G401.6 (cell line): ENCODE measurements at regions not wholly inside any gene's neighbourhood (a gene's known extent, or its start where the extent isn't known, plus 50 kb on each side); places are given as distances from the start of the nearest gene placed in this dataset.
"Not testable (repeated sequence)": the region's sequence is repeated elsewhere in the genome, so short reads cannot be mapped to it uniquely, and the experiment has no call there.

ENCODE experiments used
- FAIRE-seq: peaks from 2 replicates; lab custom pipeline; 2012; peaks lifted over from hg19 to GRCh38; lab: Jason Lieb, UNC

DNA sequence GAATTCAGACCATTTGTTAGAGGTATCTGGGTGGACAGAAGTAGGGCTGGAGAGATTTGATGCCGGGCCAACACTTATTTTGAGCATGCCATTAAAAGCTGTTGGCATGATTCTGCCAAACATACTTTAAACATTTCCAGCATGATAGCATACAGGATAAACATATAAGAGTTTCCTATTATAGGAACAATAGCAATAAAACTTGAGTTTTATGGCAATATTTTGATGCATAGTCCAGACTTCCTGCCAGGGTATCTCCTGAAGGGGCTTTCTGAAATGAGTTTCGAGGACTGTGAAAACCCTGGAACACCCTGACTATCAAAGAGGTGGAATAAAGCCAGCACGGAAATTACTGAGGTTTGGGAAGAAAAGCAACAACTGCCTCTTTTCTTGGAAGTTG lies 1398.0 kb upstream of the NXPH2 start:
- no peak for FAIRE-seq

DNA sequence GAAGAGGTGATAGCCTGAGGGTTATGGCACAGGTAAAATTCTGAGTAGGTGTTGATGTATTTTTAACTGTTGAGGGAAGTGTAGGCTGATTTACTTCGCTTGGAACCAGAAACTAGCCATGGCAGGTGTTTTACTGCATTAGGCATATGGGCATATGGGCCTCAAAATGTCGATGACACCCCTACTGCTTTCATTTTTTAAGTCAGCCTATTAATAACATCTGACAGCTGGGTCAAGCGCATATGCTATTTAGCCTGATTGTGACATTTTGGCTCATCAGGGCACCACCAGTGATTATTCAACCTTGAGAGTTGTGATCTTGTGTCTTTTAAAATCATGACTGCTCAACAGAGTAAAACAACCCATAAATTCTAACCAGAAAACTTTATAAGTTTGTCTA lies 1396.9 kb upstream of the NXPH2 start:
- FAIRE-seq: no peak

DNA sequence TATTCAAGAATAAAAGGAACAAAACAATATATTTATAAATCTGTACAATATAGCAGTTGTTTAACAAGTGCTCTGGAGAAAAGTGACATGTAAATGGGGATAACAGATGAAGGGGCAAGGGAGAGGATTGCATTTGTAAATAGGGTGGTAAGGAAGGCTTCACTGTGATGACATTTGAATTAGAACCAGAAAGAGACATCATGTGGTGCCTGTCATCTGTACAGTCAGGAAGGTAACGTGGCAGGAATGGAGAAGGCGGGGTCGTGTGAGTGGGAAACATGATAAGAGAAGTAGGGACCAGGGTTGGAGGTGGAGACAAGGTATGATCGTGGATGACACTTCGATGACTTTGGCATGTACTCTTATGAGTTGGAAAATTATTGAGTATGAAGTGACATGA lies 1393.6 kb upstream of the NXPH2 start:
- FAIRE-seq: no peak

DNA sequence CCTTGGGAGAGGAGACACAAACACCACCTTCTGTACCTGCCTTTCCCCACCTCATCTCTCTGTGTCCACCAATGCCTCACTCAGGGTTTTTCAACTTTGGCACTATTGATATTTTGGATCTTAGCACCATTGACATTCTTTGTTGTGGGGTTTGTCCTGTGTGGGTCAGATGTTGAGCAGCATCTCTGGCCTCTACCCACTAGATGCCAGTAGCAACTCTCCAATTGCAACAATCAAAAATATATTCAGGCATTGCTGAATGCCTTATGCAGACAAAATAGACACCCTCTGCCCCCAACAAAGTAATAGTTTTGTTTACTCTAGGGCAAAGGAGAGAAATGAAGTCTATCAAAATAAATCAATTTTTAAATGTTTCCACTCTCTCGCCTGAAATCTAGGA lies 1384.3 kb upstream of the NXPH2 start:
- no peak for FAIRE-seq

- no peak for FAIRE-seq
These were observed 1378.1 kb upstream of the NXPH2 start for GRCh38 chr2:140158259-140158658.

DNA sequence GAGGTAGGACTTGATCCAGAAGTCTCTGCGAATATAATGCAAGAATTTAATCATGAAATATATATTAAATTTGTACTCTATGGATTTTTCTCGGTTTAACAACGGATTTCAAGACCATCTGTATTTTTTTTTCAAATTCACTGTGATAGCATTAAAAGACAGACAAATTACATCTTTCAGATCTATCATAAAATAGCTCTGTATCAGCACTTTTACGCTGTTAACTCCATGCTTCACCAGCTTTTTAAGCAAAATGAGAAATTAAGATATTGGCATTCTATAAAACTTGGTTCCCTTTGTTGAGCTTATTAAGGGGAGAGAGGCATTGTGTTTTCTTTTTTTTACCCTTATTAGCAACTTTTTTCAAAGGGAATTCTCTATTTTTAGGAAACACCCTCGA lies 1377.6 kb upstream of the NXPH2 start:
- no peak for FAIRE-seq

GRCh38 chr2:140154706-140155105 lies 1374.5 kb upstream of the NXPH2 start:
- FAIRE-seq: no peak

DNA sequence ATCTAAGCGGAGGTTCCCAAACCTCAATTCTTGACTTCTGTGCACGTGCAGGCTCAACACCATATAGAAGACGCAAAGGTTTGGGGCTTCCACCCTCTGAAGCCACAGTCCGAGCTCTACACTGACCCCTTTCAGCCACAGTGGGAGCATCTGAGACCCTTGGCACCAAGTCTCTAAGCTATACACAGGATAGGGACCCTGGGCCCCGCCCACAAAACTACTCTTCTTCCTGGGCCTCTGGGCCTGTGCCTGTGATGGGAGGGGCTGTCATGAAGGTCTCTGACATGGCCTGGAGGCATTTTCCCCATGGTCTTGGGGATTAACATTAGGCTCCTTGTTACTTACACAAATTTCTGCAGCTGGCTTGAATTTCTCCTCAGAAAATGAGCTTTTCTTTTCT lies 1374.1 kb upstream of the NXPH2 start:
- no peak for FAIRE-seq

GRCh38 chr2:140144611-140145010 lies 1364.4 kb upstream of the NXPH2 start:
- FAIRE-seq: no peak

DNA sequence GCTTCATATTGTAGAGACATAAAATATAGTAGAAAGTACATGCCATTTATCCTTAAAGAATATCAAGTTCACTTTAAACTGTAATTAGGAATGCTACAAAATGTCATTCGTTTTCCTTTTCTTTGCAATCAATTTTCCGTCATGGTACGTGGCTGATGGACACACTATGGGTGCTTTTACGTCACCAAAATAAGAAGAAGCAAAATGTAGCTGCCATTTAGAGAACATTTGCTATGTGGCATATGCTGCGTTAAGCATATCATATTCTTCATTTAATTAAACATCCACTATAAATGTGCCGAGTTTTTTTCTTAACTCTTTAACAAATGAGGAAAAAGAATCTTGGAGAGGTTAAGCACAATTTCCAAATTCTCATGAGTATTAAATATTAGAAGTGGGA lies 1358.5 kb upstream of the NXPH2 start:
- FAIRE-seq: no peak

- no peak for FAIRE-seq
These were observed 1356.7 kb upstream of the NXPH2 start for GRCh38 chr2:140136861-140137260.

- no peak for FAIRE-seq
These were observed 1356.2 kb upstream of the NXPH2 start for GRCh38 chr2:140136366-140136765.

- FAIRE-seq: no peak
These were observed 1348.7 kb upstream of the NXPH2 start for GRCh38 chr2:140128909-140129308.

- FAIRE-seq: no peak
These were observed 1341.8 kb upstream of the NXPH2 start for GRCh38 chr2:140122001-140122400.

GRCh38 chr2:140117386-140117785 lies 1337.2 kb upstream of the NXPH2 start:
- no peak for FAIRE-seq

DNA sequence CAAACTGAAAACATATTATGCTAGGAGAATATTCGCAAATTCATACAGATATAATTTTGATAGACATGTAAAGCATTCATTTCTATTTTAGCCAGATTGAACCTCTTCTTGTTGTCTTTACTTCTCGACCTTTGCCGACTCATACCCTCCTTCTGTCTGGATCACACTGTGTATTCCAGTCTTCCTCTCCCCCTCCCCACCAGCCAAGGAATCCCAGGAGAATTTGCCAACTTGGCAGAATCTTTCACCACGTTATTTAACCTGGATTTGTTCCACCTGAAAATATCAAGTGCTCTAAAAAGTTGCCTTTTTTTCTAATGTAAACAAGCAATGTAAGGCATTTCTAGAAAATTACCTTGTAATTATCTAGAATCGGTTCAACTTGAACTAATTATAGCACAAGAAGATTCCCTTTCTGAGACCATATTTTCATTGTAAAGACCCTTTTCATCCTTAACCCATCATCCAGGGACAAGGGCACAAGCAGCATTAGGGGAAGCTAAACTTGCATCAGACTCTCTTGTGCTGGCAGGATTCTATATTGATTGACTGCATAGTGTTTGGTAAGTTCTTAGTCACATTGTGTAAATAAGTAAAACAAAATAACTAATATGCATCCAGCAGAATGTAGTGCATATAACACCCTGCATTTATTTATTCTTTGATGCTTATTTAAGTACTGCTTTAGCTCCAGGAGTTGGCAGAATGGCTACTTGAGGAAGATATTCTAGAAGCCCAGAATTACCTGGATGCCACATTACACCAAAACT lies 1328.7 kb upstream of the NXPH2 start:
- no peak for FAIRE-seq

GRCh38 chr2:140091926-140092325 lies 1311.7 kb upstream of the NXPH2 start:
- FAIRE-seq: no peak

DNA sequence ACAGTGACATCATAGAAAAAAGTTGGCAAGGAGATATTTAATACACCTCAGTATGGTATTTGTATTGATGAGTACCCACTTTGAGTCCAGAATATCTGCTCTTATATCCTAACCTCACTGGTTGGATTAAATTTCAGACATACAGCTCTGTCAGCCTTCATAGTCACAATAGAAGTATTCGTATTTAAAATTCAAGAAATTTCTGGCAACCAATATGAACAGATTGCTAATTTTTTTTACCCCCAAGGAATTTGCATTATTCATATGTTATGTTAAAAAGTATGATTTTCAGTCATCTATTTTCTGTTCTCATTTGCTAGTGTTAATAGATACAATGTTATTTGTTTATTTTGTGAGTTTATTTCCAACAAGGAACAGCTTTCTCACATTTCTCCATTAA lies 1306.8 kb upstream of the NXPH2 start:
- FAIRE-seq: no peak

- no peak for FAIRE-seq
These were observed 1305.5 kb upstream of the NXPH2 start for GRCh38 chr2:140085674-140086073.

- FAIRE-seq: no peak
These were observed 1298.8 kb upstream of the NXPH2 start for GRCh38 chr2:140079038-140079437.

GRCh38 chr2:140076164-140076563 lies 1296.0 kb upstream of the NXPH2 start:
- FAIRE-seq: no peak

DNA sequence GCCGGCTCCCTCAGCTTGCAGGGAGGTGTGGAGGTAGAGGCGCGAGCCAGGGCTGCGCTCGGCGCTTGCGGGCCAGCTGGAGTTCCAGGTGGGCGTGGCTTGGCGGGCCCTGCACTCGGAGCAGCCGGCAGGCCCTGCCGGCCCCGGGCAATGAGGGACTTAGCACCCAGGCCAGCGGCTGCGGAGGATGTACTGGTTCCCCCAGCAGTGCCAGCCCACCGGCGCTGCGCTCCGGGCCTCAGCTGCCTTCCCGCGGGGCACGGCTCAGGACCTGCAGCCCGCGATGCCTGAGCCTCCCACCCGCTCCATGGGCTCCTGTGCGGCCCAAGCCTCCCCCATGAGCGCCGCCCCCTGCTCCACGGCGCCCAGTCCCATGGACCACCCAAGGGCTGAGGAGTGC lies 1293.6 kb upstream of the NXPH2 start:
- not testable (repeated sequence) for FAIRE-seq

DNA sequence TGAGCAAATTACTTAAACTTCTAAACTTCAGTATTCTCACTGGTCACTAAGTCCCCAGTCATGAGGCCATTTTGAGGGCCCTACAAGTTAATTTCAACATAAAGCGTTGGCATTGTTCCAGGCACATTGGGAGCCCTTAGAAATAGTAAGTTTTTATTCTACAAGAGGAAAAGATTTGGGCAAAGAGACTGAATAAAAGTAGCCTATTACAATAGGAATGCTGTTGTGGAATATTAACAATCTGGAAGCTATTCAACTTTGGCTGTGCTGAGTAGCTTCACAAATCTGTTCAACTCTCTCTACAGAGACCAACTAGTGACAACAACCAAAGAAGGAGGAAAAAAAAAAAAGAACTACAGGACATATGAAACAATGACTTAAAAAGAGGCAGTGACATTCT lies 1287.5 kb upstream of the NXPH2 start:
- FAIRE-seq: no peak

- FAIRE-seq: no peak
These were observed 1284.1 kb upstream of the NXPH2 start for GRCh38 chr2:140064243-140064642.

DNA sequence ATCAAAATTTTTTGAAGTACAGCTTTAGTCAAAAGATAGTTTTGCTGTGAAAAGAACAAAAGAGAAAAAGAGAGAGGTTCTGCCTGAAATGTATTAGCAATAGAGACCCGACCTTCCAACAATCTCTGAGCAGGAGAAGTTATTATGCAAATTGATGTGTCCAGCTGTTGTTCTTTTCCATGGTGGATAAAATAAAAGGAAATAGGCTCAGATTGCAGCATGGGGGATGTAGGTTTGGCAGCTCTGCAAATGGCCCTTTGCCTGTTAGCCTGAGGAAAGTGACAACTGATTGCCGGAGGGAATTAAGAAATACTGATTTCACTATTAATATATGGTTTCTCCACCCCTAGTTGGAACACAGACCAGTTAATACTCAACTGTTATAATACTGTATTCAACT lies 1283.2 kb upstream of the NXPH2 start:
- no peak for FAIRE-seq
